Right lobe of liver (tissue), 6 donors: ENCODE measurements at regions not wholly inside any gene's neighbourhood (a gene's known extent, or its start where the extent isn't known, plus 50 kb on each side); places are given as distances from the start of the nearest gene placed in this dataset.

Source experiments
- ATAC-seq, 4 donors: fragments of 200-7000 bp; cut with Tn5 transposase; one replicate each; pipeline ENCODE4 v1.9.1; 2020; ENCODE audit warnings: mild to moderate bottlenecking in 4 of 4, moderate library complexity in 4 of 4
- DNase-seq, 3 donors: peaks; one replicate each; pipeline ENCODE4 v3.0.0-alpha.2; 2020
- H3K27ac ChIP-seq, 3 donors: fragments of 200-600 bp; one replicate each; pipeline ENCODE4 v1.8.0; 2022
- H3K27me3 ChIP-seq, 2 donors: fragments of 200-600 bp; one replicate each; pipeline ENCODE4 v1.8.0; 2022
- H3K36me3 ChIP-seq, 4 donors: fragments of 200-600 bp; sonication (generic) in 1 of 4; one replicate each; pipeline versions ENCODE4 v1.5.1 to v1.8.0; 2017 to 2022; ENCODE audit warnings: control low read depth in 1 of 4
- H3K4me1 ChIP-seq, 4 donors: fragments of 200-600 bp; sonication (generic) in 1 of 4; one replicate each; pipeline versions ENCODE4 v1.5.1 to v1.8.0; 2017 to 2022; ENCODE audit warnings: control low read depth in 1 of 4
- H3K4me3 ChIP-seq, 3 donors: fragments of 200-600 bp; one replicate each; pipeline ENCODE4 v1.8.0; 2022
- H3K9me3 ChIP-seq, 4 donors: fragments of 200-600 bp; sonication (generic) in 1 of 4; one replicate each; pipeline versions ENCODE4 v1.5.1 to v1.8.0; 2017 to 2022; ENCODE audit warnings: control low read depth in 1 of 4
- CTCF ChIP-seq, 4 donors: fragments of 200-600 bp in 3 of 4; fragments of 450-650 bp in 1 of 4; IDR thresholded peaks; one replicate each; pipeline versions ENCODE4 v1.5.1 to v1.8.0; 2016 to 2022; ENCODE audit warnings: antibody characterized with exemption in 4 of 4, mild to moderate bottlenecking in 2 of 4
- POLR2A ChIP-seq: fragments of 450-650 bp; IDR thresholded peaks from one replicate; pipeline ENCODE4 v1.6.1; 2017; ENCODE audit warnings: antibody characterized with exemption, mild to moderate bottlenecking
- WGBS: methylation state at CpG from one replicate; pipeline ENCODE4 v1.1.6; 2018; ENCODE audit warnings: low coverage, low lambda C conversion rate; ENCODE audit not compliant: insufficient coverage; ENCODE audit errors: missing lambda C conversion rate; 5-methylcytosine and 5-hydroxymethylcytosine counted together
- intact Hi-C, 2 donors: fragments of 100-400 bp; cut with DNase I; formaldehyde crosslinking; loops; one replicate each; pipeline versions ENCODE4 v1.11.2 to v1.14.1; 2022
- donor health status: DM: no; HTN: yes; CAD: no.
- donor health status: DM: no; HTN: no; CAD: no.
- donor health status: DM: no; HTN: no; CAD: no.
- donor health status: DM: no; HTN: yes; CAD: no.
- donor health status: DM: no; HTN: yes; CAD: no.

DNA sequence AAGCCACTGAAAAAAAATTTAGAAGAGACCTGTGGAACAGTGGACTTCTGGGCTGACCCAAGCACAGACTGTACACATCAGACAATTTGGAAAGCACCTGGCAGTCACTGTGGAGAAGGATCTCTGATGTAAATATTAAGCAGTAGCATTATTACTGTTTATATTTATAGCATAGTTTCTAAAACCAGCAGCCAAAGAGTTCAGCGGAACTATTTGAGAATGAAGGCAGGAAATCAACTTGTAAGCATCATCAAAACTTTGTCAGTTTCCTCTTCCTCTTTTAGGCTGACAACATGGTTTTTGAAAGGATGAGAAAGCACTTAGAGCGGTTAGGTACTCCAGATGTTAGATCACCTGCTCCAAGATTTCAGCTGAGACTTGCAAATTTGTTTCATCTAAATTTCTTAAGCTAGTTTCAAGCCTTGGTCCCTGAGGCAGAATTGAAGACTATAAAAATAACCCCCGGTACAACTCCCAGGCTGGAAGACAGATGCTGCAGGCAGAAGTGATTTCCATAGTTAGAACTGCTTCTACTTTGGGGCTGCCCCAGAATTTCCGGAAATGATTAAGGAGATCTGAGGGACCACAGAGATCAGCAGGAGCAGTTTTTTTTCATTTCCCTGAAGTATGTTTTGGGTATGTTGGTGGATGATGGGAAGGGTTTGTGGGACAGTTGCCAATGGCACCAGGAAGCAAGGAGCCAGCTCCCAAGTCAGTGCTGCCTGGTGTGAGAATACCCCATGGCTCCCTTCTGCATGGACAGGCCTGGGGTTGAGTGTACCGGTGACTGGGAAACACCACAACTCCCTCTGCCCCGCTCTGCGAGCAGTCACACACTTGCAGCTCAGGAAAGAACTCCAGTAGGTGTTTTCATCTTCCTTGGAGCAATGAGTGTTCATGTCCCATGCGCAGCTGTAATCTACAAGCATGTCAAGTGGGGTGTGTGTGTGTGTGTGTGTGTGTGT, 354.5 kb downstream of the NUAK1 start:
- TF ChIP-seq POLR2A (no peak), CTCF (IDR thresholded peaks at IDR 0.05) (no peak)
- WGBS = 45% methylated on average over 5 of the region's 8 CpGs
- Histone ChIP-seq H3K36me3 (no peaks in the 10 kb centered on the region), H3K4me1 (no peaks in the 10 kb centered on the region), H3K4me3 (no peak overlapping the region), H3K27ac (no peak overlapping the region), H3K9me3 (no peaks in the 10 kb centered on the region), H3K27me3 (no peaks in the 10 kb centered on the region)
- peak; percentile 30 to 56 (median 47) for ATAC-seq
- intact Hi-C loops = no loop called here
- no peak for DNase-seq

- Histone ChIP-seq H3K9me3 (no peaks in the 10 kb centered on the region), H3K4me1 (no peaks in the 10 kb centered on the region), H3K27ac (no peak overlapping the region), H3K4me3 (no peak overlapping the region), H3K36me3 (no peaks in the 10 kb centered on the region), H3K27me3 (no peaks in the 10 kb centered on the region)
- ATAC-seq (no peak), DNase-seq (no peak)
- TF ChIP-seq POLR2A = no peak
- TF ChIP-seq CTCF (IDR thresholded peaks at IDR 0.05) = no peak
- intact Hi-C loops = no loop called here
- 55% methylated on average over 3 of the region's 5 CpGs for WGBS
Measured at GRCh38 chr12:105793421-105793820, 345.3 kb downstream of the NUAK1 start.

DNA sequence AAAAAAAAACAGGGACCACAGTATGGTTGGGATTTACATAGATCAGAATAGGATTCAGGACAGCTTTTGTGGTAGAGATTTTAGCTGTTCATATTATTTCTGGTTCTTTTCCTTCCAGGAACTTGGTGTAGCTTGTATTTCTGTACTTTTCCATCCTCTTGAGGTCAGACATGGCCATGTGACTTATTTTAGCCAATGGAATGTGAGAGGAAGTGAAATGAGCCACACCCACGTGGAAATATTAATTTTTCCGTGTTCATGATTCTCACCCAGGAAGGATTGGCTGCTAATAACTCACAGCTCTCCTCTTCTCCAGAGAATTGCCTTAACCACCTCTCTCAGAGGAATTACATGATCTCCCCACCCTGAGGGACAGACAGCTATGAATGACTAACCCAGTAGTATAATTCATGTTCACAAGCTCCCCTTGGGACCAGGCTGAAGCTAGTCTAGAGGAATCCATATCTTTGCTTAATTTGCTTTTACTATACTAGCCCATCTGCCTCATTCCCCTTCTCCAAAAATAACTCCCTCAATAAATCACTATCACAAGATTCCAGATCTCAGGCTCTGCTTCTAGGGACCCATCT, 340.4 kb downstream of the NUAK1 start:
- intact Hi-C loops = no loop called here
- no peak for DNase-seq
- no peaks in the 10 kb centered on the region for H3K27me3 ChIP-seq
- no peak overlapping the region for H3K27ac ChIP-seq
- H3K36me3 ChIP-seq = no peaks in the 10 kb centered on the region
- H3K4me3 ChIP-seq = no peak overlapping the region
- H3K4me1 ChIP-seq = no peaks in the 10 kb centered on the region
- no peak for ATAC-seq
- WGBS = 50% methylated on average over 1 of the region's 2 CpGs
- H3K9me3 ChIP-seq = no peaks in the 10 kb centered on the region
- no peak for TF ChIP-seq POLR2A
- no peak for TF ChIP-seq CTCF (IDR thresholded peaks at IDR 0.05)

DNA sequence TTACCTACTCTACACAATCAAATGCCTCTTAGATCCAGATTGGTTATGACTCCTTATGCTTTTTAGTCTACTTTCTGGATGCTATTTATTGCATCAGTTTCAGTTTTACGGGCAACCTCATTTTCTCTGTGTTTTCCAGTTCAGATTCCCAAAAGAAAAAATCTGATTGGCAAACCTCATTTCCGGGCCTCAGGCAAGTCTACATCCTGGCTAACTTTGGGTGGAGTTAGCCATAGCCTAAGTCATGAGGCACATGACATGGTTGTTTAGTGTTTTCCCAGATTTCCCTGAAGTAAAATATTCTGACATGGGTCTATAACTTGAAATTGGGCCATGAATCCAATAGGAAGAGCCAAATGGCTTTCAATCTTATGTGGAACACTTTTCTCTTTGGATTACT, 339.7 kb downstream of the NUAK1 start:
- H3K36me3 ChIP-seq = no peaks in the 10 kb centered on the region
- WGBS = 54% methylated on average over 2 of the region's 2 CpGs
- no peak overlapping the region for H3K4me3 ChIP-seq
- no peak overlapping the region for H3K27ac ChIP-seq
- no peaks in the 10 kb centered on the region for H3K9me3 ChIP-seq
- intact Hi-C loops = no loop called here
- no peaks in the 10 kb centered on the region for H3K27me3 ChIP-seq
- no peak for TF ChIP-seq POLR2A
- TF ChIP-seq CTCF (IDR thresholded peaks at IDR 0.05) = no peak
- no peak for ATAC-seq
- DNase-seq = no peak
- H3K4me1 ChIP-seq = no peaks in the 10 kb centered on the region
